Fibroblast of lung (primary cell): ENCODE measurements at regions not wholly inside any gene's neighbourhood (a gene's known extent, or its start where the extent isn't known, plus 50 kb on each side); places are given as distances from the start of the nearest gene placed in this dataset.

Experiments used
- EZH2 ChIP-seq: IDR thresholded peaks from 2 replicates; pipeline ENCODE4 v1.5.1; 2012; ENCODE audit warnings: low read length, control low read depth, mild to moderate bottlenecking; ENCODE audit errors: missing control alignments
- TF ChIP-seq, protein P1 (sequence below), 2 donors: IDR thresholded peaks in 1 of 2; conservative IDR thresholded peaks in 1 of 2; 1 replicate in 1 of 2; 2 replicates in 1 of 2; pipeline ENCODE4 v1.5.1; 2011 to 2012; ENCODE audit warnings: low read length in 2 of 2, control low read depth in 1 of 2, inconsistent platforms in 1 of 2, low read depth in 1 of 2, mild to moderate bottlenecking in 1 of 2

- TF ChIP-seq, protein P1, sequence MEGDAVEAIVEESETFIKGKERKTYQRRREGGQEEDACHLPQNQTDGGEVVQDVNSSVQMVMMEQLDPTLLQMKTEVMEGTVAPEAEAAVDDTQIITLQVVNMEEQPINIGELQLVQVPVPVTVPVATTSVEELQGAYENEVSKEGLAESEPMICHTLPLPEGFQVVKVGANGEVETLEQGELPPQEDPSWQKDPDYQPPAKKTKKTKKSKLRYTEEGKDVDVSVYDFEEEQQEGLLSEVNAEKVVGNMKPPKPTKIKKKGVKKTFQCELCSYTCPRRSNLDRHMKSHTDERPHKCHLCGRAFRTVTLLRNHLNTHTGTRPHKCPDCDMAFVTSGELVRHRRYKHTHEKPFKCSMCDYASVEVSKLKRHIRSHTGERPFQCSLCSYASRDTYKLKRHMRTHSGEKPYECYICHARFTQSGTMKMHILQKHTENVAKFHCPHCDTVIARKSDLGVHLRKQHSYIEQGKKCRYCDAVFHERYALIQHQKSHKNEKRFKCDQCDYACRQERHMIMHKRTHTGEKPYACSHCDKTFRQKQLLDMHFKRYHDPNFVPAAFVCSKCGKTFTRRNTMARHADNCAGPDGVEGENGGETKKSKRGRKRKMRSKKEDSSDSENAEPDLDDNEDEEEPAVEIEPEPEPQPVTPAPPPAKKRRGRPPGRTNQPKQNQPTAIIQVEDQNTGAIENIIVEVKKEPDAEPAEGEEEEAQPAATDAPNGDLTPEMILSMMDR (conservative IDR thresholded peaks at IDR 0.05 in 1 of 2, IDR thresholded peaks at IDR 0.05 in 1 of 2; ENCODE audit: low read depth in 1 of 2, low read length in 2 of 2): no peak
- TF ChIP-seq EZH2: no peak
Observed at GRCh38 chr11:10926801-10927211, 69.0 kb upstream of the ZBED5 start.
